ENCODE measurements at regions not wholly inside any gene's neighbourhood (a gene's known extent, or its start where the extent isn't known, plus 50 kb on each side); places are given as distances from the start of the nearest gene placed in this dataset.

DNA sequence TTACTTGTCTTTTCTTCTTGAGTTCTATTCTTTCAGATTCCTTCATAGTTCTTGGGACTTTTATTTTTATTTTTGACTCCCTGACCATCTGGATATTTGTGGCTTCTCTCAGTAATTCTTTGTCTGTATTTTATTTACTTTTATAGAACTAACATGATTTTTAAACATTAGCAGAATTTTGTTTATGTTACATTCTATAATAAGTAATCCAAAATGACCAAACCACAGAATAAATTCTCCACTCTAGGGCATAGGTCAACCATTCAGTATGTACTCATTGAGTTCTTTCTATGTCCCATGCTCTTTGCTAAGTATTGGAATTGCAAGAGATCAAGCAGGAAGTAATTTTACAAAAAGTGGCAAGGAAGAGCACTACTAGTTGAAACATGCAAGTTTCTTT, 969.0 kb downstream of the TTLL7 start:
- TF ChIP-seq, protein P1, sequence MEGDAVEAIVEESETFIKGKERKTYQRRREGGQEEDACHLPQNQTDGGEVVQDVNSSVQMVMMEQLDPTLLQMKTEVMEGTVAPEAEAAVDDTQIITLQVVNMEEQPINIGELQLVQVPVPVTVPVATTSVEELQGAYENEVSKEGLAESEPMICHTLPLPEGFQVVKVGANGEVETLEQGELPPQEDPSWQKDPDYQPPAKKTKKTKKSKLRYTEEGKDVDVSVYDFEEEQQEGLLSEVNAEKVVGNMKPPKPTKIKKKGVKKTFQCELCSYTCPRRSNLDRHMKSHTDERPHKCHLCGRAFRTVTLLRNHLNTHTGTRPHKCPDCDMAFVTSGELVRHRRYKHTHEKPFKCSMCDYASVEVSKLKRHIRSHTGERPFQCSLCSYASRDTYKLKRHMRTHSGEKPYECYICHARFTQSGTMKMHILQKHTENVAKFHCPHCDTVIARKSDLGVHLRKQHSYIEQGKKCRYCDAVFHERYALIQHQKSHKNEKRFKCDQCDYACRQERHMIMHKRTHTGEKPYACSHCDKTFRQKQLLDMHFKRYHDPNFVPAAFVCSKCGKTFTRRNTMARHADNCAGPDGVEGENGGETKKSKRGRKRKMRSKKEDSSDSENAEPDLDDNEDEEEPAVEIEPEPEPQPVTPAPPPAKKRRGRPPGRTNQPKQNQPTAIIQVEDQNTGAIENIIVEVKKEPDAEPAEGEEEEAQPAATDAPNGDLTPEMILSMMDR (IDR thresholded peaks at IDR 0.05): no peak
- no peak for TF ChIP-seq POLR2A (IDR thresholded peaks at IDR 0.05)

All from right lobe of liver (tissue), 4 donors.